AG04449 (cell line): ENCODE measurements at regions not wholly inside any gene's neighbourhood (a gene's known extent, or its start where the extent isn't known, plus 50 kb on each side); places are given as distances from the start of the nearest gene placed in this dataset.

Source experiments
- CTCF ChIA-PET: fragments of 350-600 bp; formaldehyde crosslinking; extraction: SDS; loops from one replicate; lab custom pipeline; 2021; ENCODE audit warnings: antibody characterized with exemption; lab: Yijun Ruan, JAX
- POLR2A ChIA-PET: fragments of 400-600, 350-600 bp; formaldehyde crosslinking; extraction: SDS; loops from one replicate; lab custom pipeline; 2020; ENCODE audit warnings: antibody characterized with exemption, inconsistent platforms; lab: Yijun Ruan, JAX
- DNase-seq: peaks from one replicate; pipeline ENCODE4 v3.0.0-alpha.2; 2010; ENCODE audit warnings: low read depth, low spot score
- H3K4me3 ChIP-seq: 2 replicates; pipeline ENCODE4 v1.5.1; 2011; ENCODE audit warnings: low read depth, mild to moderate bottlenecking, control low read depth, low read length
- TF ChIP-seq, protein P1 (sequence below): IDR thresholded peaks from one replicate; pipeline ENCODE4 v1.5.1; 2011; ENCODE audit warnings: mild to moderate bottlenecking, moderate library complexity, low read length, control low read depth, inconsistent platforms; ENCODE audit not compliant: insufficient read depth; ENCODE audit errors: missing control alignments

DNA sequence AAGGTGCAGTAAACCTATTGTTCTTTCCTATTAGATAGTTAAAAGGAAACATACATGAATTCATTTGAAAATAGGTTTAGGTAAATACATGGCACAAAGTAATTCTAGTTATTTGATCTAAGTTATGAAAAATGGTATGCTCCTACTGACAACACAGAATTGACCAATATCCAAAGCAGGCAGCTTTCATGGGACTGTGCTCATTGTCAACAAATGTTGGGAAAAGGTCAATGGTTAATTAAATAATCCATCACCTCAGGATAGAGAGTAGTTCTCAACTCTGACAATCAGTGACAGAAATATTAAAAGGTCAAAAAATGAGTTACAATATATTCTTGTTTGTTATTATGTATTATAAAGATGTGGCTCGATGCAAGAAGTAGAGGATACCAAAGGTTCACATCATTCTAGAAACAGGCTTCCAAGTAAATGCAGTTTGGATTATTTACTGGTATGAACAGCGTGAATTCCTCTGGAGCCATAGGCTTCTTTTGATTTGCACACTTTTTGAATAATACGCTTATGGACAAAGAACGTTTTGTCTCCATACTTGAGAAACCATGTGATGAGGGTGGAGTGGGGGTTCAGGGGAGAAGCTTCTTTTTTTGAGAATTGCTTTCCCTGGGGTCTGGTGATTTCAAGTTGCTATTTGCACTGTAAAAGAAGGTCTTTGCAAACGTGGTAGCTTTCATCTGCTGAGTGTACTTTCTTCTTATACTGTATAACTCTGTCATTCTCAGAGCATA is 422.0 kb upstream of the ZEB2 start:
- TF ChIP-seq, protein P1, sequence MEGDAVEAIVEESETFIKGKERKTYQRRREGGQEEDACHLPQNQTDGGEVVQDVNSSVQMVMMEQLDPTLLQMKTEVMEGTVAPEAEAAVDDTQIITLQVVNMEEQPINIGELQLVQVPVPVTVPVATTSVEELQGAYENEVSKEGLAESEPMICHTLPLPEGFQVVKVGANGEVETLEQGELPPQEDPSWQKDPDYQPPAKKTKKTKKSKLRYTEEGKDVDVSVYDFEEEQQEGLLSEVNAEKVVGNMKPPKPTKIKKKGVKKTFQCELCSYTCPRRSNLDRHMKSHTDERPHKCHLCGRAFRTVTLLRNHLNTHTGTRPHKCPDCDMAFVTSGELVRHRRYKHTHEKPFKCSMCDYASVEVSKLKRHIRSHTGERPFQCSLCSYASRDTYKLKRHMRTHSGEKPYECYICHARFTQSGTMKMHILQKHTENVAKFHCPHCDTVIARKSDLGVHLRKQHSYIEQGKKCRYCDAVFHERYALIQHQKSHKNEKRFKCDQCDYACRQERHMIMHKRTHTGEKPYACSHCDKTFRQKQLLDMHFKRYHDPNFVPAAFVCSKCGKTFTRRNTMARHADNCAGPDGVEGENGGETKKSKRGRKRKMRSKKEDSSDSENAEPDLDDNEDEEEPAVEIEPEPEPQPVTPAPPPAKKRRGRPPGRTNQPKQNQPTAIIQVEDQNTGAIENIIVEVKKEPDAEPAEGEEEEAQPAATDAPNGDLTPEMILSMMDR: no peak
- ChIA-PET CTCF (no interaction called here), POLR2A (no interaction called here)
- DNase-seq: no peak
- no peak overlapping the region for H3K4me3 ChIP-seq

DNA sequence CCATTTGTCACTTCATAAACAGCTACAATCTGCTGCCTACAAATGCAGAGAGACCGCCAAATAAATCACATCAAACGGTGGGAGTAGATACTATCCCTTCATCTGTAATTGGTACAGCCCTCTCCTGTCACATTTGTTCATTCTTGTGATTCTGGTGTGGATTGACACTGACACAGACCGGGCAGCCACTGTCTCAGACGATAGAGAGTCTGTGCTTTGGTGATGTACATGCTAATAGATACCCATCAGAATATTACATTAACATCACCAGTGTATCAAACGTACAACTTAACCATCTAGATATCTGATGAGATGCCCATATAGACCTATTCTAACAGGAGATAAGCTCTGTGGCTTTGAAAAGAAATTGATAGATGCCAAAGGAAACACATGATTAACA is 419.7 kb upstream of the ZEB2 start:
- DNase-seq: no peak
- TF ChIP-seq, protein P1: no peak
- POLR2A ChIA-PET: no interaction called here
- H3K4me3 ChIP-seq: no peak overlapping the region
- CTCF ChIA-PET: interaction anchor here (1.2 kb wide), 1 partner anchor 11 kb away, joined by 3 read pairs; no protein-coding TSS in a partner anchor

DNA sequence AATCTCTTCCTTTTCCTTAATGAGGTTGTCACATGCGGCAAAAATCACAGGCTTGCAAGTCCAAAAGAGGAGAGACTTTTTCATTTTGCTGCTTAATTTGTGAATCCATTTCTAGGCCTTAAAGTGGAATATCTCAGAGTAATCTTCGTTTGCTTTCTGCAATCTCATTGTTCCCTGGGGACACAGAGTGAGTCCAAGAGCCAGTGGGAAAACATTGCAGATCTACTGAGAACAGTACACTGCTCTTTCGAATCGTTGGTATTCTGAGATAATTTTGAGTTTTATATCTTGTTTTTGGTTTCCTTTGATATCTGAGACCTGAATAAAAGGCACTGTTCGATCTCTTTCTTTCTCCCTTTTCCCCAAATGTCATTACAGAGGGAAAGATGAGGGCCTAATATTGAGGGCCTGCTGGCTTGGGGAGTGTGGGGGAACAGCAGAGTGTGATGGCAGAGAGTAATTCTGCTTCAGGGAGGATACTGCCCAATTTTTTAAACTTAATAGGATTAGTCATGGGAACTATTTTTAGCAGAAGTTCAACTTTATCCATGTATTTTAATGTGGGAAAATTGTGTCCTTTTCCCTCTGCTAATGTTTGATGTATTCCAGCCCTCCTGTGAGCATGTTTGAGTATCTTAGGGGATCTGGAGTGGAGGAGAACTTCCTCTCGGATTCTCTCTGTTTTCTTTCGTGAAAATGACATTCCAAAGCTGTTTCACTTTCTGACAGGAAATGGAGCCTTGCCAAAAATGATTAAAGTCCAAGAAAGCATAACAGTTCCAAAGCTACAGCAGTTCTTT is 418.2 kb upstream of the ZEB2 start:
- no peak overlapping the region for H3K4me3 ChIP-seq
- peak; percentile 67 for DNase-seq
- CTCF ChIA-PET: no interaction called here
- TF ChIP-seq, protein P1: no peak
- POLR2A ChIA-PET: no interaction called here

DNA sequence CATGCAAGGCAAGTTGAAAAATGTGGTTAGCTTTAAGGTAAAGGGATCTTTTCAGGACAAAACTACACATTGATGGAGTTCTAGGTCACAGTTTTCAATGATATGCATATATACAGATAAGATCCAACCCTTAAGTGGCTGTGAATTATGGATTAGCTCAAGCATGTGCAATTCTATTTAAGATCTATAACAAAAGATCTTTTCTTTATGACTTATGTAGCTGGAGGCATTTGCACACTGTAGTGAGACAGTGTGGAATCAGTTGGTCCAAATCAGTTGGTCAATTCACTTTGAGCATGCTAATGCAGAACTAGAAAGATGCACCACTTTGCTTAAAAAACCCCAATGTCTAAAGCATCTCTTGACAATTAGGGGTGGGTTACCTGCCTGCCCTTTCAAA is 417.1 kb upstream of the ZEB2 start:
- POLR2A ChIA-PET: interaction anchor here (0.6 kb wide), 1 partner anchor 422 kb away, joined by 4 read pairs; no protein-coding TSS in a partner anchor
- CTCF ChIA-PET: no interaction called here
- TF ChIP-seq, protein P1: no peak
- H3K4me3 ChIP-seq: no peak overlapping the region
- no peak for DNase-seq

DNA sequence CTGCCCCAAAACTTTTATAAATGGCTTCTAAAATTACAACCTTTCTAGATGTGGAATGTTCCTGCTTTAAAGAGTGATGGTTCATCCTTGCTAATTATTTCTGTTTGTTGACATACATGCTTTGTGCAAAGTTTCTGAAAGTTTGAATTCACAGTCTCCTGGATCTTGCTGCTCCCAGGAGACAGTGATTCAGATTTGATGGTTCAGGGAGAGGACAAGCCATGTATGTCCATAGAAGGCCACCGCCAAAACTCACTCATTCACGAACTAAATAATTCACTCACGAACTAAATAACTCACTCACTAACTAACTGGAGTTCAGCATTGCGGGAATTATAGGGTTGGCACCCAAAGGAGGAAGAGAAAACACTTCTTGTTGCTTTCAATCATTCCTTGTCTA is 416.5 kb upstream of the ZEB2 start:
- TF ChIP-seq, protein P1: no peak
- no peak overlapping the region for H3K4me3 ChIP-seq
- ChIA-PET CTCF (no interaction called here), POLR2A (no interaction called here)
- no peak for DNase-seq

DNA sequence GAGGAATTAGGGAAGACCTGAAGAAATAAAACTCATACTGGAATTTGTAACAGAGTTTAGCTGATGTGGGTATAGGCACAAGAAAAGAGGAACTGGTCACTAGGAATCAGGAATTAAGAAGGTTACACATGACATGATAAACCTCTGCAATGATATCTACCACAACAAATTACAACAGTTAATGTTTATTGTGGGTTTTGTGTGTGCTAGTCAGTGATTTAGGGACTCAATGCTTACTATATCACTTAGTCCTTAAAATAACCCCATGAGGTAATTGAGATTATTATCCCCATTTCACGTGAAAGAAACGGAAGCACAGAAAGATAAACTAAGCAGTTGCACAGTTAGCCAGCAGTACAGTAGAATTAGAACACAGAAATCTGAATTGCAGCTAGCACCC is 415.8 kb upstream of the ZEB2 start:
- POLR2A ChIA-PET: no interaction called here
- TF ChIP-seq, protein P1: no peak
- CTCF ChIA-PET: no interaction called here
- DNase-seq: no peak
- H3K4me3 ChIP-seq: no peak overlapping the region
